Activated T-cell treated with anti-CD3 and anti-CD28 coated beads, Interleukin-2, amount 50 U/mL, for 72 hours (primary cell): ENCODE measurements at regions not wholly inside any gene's neighbourhood (a gene's known extent, or its start where the extent isn't known, plus 50 kb on each side); places are given as distances from the start of the nearest gene placed in this dataset.

Experiments used
- ATAC-seq, 2 donors: fragments of 150-1000 bp; cut with Tn5 transposase; replicated peaks in 1 of 2; 2 replicates each; pipeline ENCODE4 v1.10.0; 2021; ENCODE audit warnings: moderate library complexity in 2 of 2, mild to moderate bottlenecking in 1 of 2
- DNase-seq, 2 donors: peaks; one replicate each; pipeline ENCODE4 v3.0.0; 2021 to 2022; ENCODE audit warnings: mixed read lengths in 1 of 2
- H3K27ac Mint-ChIP-seq: one replicate; pipeline ENCODE4 v1.8.0; 2022; ENCODE audit warnings: mild to moderate bottlenecking, moderate library complexity, mixed read lengths
- H3K27me3 Mint-ChIP-seq: one replicate; pipeline ENCODE4 v1.8.0; 2022; ENCODE audit warnings: low read depth, mixed read lengths
- H3K36me3 Mint-ChIP-seq, 2 donors: one replicate each; pipeline ENCODE4 v1.8.0; 2022; ENCODE audit warnings: mixed read lengths in 2 of 2, mild to moderate bottlenecking in 1 of 2; ENCODE audit not compliant: insufficient read depth in 2 of 2
- H3K4me1 Mint-ChIP-seq: one replicate; pipeline ENCODE4 v1.8.0; 2022; ENCODE audit warnings: low read depth, mixed read lengths
- H3K4me3 Mint-ChIP-seq, 2 donors: one replicate each; pipeline ENCODE4 v1.8.0; 2022; ENCODE audit warnings: mild to moderate bottlenecking in 2 of 2, mixed read lengths in 2 of 2, moderate library complexity in 2 of 2
- H3K9me3 Mint-ChIP-seq, 2 donors: one replicate each; pipeline ENCODE4 v1.8.0; 2022; ENCODE audit warnings: mixed read lengths in 2 of 2

- H3K9me3 Mint-ChIP-seq, result no peaks in the 10 kb centered on the region
- ATAC-seq (no peak), DNase-seq (no peak)
- H3K27ac Mint-ChIP-seq, result no peak overlapping the region
- no peak overlapping the region for H3K4me3 Mint-ChIP-seq
- H3K27me3 Mint-ChIP-seq, result no peaks in the 10 kb centered on the region
- no peaks in the 10 kb centered on the region for H3K36me3 Mint-ChIP-seq
- no peaks in the 10 kb centered on the region for H3K4me1 Mint-ChIP-seq
Observed at GRCh38 chr15:77535845-77536244, 96.9 kb downstream of the LINGO1 start.
